Fibroblast of mammary gland (primary cell): ENCODE measurements at regions not wholly inside any gene's neighbourhood (a gene's known extent, or its start where the extent isn't known, plus 50 kb on each side); places are given as distances from the start of the nearest gene placed in this dataset.

Source experiments
- DNase-seq: peaks from one replicate; pipeline ENCODE4 v3.0.0-alpha.2; 2010; ENCODE audit warnings: low read depth
- H3K4me3 ChIP-seq: 2 replicates; pipeline ENCODE4 v1.5.1; 2011; ENCODE audit warnings: low read depth, mild to moderate bottlenecking, low read length, moderate library complexity; ENCODE audit not compliant: control insufficient read depth
- TF ChIP-seq, protein P1 (sequence below): conservative IDR thresholded peaks from 2 replicates; pipeline ENCODE4 v1.5.1; 2011; ENCODE audit warnings: low read depth, low read length, inconsistent platforms; ENCODE audit not compliant: control insufficient read depth, insufficient read depth

DNA sequence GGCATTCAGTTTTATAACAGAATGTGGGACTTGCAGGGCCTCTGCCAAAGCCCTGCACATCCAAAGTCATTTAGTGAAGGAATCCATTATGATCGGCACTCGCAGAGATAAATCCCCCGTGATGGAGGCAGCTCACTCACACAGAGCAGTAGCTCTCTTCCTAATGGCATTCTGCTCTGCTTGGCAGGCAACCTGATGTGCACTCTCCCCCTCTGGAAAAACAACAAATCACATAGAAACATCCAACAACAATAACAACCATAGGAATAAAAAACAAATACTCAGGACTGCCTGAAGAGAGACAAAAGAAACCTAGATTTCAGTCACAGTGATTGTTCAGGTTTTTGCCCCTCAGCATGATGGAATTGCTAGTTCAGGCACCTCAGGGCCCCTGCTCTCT is 59.7 kb downstream of the NAA11 start:
- no peak overlapping the region for H3K4me3 ChIP-seq
- TF ChIP-seq, protein P1, sequence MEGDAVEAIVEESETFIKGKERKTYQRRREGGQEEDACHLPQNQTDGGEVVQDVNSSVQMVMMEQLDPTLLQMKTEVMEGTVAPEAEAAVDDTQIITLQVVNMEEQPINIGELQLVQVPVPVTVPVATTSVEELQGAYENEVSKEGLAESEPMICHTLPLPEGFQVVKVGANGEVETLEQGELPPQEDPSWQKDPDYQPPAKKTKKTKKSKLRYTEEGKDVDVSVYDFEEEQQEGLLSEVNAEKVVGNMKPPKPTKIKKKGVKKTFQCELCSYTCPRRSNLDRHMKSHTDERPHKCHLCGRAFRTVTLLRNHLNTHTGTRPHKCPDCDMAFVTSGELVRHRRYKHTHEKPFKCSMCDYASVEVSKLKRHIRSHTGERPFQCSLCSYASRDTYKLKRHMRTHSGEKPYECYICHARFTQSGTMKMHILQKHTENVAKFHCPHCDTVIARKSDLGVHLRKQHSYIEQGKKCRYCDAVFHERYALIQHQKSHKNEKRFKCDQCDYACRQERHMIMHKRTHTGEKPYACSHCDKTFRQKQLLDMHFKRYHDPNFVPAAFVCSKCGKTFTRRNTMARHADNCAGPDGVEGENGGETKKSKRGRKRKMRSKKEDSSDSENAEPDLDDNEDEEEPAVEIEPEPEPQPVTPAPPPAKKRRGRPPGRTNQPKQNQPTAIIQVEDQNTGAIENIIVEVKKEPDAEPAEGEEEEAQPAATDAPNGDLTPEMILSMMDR: no peak
- DNase-seq: no peak

DNA sequence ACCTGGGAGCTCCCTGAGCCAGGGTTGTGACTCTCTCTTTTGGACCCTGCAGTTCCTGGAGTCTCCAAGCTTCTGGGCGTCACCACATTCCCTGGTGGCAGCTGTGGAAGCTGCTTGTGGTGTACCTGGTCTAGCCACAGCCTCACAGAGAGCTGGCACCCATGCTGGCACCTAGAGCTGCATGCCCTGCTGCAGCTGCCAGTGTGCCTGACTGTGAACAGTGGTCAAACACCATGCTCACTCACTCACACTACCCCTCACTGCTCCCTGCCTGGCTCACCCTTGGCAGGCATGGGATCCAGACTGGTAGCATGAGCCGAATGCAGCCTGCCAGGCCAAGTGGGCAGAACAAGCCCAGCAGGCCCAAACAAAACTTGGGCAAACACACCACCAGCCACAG is 66.6 kb downstream of the NAA11 start:
- no peak overlapping the region for H3K4me3 ChIP-seq
- TF ChIP-seq, protein P1: no peak
- DNase-seq: no peak

DNA sequence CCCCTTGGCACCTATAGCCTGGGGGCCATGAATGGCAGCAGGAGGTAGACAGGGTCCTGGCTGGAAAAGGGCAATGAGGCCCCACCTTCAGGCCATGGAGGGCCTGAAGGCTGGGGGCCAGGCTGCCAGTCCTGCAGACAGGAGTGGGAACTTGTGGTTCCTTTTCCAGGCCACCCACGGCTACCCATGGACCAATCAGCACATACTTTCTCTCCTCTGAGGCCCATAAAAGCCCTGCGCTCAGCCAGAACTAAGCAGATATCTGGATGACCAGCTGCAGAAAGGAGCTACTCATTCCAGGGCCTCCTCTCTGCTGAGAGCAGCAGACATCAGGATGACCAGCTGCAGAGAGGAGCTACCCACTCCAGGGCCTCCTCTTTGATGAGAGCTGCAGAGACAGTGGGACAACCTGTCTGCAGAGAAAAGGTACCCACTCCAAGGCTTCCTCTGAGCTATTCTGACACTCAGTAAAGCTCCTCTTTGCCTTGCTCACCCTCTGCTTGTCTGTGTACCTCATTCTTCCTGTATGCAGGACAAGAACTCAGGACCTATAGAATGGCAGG is 67.2 kb downstream of the NAA11 start:
- no peak for DNase-seq
- H3K4me3 ChIP-seq: no peak overlapping the region
- TF ChIP-seq, protein P1: no peak

DNA sequence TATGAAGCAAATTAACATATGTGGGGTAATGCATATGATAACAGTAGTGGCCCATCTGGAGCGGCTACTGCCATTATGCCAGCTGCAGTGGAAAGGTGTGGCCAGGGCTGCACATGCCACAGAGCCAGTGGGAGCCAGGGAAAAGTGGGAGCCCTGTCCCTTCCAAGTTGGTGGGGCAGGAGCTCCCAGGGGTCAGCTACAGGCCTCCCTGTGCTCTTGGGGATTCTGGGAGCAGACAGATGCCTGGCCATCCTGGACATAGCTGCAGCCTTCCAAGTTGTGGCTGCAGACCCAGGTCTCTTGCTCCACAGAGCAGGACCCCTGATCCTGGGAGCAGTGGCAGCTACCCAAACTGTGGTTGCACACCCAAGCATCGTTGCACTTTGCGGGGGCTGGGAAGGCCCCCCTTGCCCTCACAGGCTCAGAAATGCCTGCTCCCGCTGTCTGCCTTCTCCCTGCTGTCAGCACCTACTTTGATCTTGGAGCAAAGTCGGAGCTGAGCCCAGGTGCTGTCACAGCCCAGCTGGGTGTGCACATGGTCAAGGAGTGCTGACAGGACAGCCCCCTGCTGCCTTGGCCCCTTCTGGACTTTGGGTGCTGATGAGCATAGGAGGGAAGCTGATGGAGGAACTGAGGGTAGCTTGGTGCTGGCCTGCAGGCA is 67.8 kb downstream of the NAA11 start:
- DNase-seq: no peak
- TF ChIP-seq, protein P1: no peak
- H3K4me3 ChIP-seq: no peak overlapping the region

DNA sequence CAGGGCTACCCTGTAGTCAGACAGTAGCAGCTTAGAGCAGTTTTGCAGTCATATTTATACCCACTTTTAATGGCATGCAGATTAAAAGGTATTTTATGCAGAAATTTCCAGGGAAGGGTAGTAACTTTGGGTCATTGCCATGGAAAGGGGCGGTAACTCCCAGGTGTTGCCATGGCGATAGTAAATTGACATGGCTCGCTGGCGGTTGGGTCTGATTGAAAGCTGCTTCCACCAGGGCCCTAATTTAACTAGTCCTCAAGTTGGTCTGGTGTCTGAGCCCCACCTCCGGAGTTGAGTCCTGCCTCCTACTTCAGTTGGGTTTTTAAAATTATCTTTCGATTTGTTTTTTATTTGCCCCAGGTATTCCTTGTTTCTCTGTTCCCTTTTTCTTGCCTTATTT is 70.1 kb downstream of the NAA11 start:
- no peak for DNase-seq
- H3K4me3 ChIP-seq: no peak overlapping the region
- TF ChIP-seq, protein P1: no peak

DNA sequence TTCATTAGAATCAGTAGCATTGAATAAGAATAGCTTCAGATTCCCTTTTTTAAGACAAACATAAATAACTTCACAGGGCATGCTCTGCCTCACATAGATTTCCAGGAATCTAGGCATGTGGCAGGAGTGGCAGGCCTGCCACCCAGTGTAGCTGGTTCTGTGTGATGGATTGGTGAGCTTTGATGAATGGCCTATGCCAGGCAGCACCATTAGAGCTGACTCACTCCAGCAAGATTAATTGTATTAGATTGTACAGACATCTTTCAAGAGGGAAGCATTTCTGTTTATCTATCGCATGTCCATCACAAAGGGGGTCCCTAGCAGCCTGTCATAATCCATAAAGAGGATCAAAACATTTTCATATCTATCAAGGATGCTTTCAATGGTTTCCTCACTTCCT is 71.9 kb downstream of the NAA11 start:
- H3K4me3 ChIP-seq: no peak overlapping the region
- TF ChIP-seq, protein P1: no peak

More for the DNA sequence above, 71.9 kb downstream of the NAA11 start:
- no peak for DNase-seq
